G401 (cell line): ENCODE measurements at regions not wholly inside any gene's neighbourhood (a gene's known extent, or its start where the extent isn't known, plus 50 kb on each side); places are given as distances from the start of the nearest gene placed in this dataset.
"Not testable (repeated sequence)": the region's sequence is repeated elsewhere in the genome, so short reads cannot be mapped to it uniquely, and the experiment has no call there.

ENCODE experiments used
- DNase-seq: peaks from one replicate; pipeline ENCODE4 v3.0.0-alpha.2; 2015; ENCODE audit warnings: low spot score
- in situ Hi-C: cut with HindIII; loops from 2 replicates; pipeline ENCODE4 v1.10.0; 2016; ENCODE audit warnings: low sequenced_read_pairs, mixed read lengths

DNA sequence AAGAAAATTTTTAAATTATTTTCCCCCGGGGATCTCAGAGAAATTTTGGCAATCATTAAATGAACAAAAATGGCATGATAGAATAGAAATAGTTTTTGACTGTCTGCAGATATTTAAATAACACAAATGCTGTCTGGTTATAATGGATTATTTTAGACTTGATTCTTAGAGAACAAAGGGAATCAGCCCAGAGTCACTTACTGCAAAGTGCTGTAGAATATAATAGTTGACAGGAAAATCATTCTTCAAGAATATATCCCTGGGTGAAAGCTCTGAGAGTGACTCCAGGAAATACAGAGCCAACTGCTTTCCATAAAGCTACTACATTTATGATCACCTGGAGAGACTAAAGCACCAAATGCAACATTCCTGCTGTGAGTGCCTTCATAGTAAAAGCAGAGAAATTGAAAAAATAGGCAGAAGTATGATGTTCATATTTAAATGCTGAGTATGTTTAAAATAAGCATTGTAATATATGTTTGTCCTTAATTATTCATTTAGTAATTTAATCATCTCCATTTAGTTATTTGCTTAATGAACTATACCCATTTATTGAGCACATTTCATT is 1765.8 kb downstream of the SLITRK1 start:
- in situ Hi-C loops = no loop called here
- DNase-seq = peak; percentile 3

DNA sequence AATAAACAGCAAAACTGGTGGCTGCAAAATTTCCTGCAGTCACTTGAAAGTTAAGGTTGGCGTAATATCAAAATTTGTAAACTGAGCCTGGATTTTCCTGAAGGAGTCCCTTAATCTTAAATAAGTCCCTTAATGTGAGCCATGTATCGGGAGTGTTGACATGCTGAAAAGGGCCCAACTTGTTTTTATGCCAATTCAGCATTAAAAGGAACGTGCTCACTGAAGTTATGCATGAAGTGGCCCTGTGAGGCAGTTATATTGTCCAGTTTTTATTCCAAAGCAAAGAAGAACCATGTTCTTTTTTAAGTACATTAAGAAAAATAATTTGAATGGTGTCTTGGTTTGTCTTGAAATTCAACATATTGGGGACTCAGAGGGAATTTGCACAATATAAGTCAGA is 1766.9 kb downstream of the SLITRK1 start:
- DNase-seq = no peak
- in situ Hi-C loops = no loop called here

DNA sequence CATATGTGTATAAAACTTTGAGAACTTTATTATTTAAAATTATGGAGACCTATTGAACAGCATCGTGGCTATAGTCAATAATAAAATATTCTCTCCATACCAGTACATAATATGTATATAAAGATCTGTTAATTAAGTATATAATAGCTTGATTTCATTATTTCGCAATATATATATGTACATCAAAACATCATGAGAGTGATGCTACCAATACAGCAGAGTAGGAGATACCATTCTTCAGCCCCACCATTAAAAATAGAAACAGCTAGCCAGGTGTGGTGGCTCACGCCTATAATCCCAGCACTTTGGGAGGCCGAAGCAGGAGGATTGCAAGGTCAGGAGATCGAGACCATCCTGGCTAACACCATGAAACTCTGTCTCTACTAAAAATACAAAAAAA is 1755.3 kb upstream of the SPRY2 start:
- DNase-seq = no peak
- in situ Hi-C loops = no loop called here

DNA sequence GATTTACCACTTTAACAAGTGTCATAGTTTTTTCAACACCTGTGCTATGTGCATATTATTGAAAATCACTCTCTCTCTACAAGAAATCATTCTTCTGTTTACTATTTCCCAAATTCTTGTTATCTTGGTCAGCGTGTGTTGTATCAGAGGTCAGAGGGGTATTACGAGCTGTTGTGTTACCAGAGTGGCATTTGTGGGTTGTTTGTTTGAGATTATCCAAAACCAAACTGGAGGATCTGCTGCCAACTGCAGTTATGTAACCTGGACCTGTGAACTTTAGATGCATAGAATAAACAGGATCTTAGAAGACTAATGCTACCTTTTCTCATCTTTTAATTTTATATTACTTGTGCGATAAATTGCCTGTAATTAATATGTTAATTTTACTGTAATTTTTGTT is 1751.4 kb upstream of the SPRY2 start:
- DNase-seq = no peak
- in situ Hi-C loops = no loop called here

DNA sequence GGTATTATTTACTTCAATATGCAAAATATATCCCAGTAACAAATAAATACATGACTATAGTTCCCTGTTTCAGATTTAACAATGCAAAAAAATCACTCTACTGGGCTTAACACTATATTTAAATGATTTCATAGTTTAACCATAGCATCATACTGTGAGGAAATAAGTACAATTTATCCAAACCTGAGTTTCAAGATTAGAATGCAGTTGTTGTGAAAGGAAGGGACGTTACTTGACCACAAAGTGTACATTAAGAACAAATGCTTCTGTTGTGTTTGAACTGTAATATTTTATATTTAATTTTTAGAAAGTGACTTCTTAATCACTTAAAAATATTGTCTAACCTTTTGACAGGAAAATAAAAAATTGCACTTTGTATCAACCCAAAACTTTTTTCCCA is 1747.9 kb upstream of the SPRY2 start:
- in situ Hi-C loops = no loop called here

DNA sequence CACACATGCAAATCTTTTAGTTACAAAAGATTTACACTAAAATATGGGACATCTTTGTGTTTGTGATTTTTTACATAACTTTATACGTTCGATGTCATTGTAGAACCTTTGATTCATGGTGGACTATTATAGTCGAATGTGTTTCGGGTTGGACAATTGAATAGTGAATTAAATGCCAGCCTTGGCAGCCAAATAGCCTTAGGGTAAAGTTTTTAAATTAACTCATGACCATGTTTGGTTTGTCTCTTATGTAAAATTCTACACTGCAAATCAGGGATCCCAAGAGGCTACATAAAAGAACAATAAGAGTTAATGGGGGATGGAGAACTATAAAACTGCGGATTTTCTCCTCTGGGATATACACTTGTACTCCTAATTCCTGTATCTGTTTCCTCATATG is 1735.6 kb upstream of the SPRY2 start:
- no peak for DNase-seq
- in situ Hi-C loops = no loop called here

More for the DNA sequence above, 1747.9 kb upstream of the SPRY2 start:
- DNase-seq = no peak

DNA sequence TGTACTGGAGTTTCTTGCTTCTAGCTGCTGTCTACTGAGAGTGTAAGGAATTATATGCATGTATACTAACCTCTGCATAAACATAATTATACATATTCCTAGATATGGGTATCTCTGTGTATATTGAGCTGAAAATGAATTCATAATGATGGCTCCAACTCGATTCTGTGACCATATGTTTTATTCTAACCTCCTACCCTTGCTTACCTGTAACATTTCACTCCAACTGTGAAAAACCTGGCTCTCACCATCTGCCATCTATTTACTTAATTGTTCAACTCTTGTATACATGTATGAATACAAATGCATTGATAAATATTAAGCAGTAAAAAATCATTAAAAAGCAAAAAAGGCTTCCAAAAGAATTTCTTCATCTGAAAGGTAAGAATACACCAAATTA is 1729.5 kb upstream of the SPRY2 start:
- in situ Hi-C loops = no loop called here
- peak; percentile 91 for DNase-seq

DNA sequence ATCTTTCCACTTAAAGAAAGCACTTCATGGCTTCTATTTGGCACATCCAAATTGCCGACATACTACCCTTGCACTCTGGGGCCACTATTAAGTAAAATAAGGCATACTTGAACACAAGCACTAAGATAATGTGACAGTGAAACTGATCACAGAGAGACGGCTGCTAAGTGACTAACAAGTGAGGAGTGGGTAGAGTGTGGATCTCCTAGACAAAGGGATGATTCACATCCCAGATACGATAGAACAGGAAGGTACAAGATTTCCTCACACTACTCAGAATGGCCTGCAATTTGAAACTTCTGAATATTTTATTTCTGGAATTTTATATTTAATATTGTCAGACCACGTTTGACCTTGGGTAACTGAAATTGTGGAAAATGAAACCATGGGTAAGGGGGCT is 1721.8 kb upstream of the SPRY2 start:
- DNase-seq = no peak
- in situ Hi-C loops = no loop called here

DNA sequence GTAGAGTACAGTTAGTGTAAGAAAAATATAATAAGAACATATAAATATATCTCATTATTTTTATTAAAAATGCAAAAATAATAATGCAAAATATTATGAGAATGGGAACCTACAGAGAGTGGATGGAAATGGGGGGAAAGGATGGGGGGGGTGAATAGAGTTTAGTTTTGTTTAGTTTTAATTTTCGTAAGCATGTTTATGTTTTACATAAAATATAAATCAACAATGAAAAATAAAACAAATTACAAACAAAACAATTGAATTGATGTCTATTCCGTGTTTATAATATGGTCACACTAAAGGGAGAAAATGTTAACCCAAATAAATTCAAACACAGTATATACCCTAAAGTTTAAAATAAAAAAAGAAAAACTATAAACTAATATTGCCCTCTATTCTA is 1717.4 kb upstream of the SPRY2 start:
- DNase-seq = no peak
- in situ Hi-C loops = no loop called here

DNA sequence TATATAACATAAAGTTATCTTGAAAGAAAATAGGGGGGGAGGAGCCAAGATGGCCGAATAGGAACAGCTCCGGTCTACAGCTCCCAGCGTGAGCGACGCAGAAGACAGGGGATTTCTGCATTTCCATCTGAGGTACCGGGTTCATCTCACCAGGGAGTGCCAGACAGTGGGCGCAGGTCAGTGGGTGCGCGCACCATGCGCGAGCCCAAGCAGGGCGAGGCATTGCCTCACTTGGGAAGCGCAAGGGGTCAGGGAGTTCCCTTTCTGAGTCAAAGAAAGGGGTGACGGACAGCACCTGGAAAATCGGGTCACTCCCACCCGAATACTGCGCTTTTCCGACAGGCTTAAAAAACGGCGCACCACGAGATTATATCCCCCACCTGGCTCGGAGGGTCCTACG is 1704.4 kb upstream of the SPRY2 start:
- DNase-seq, in situ Hi-C loops: not testable (repeated sequence)

DNA sequence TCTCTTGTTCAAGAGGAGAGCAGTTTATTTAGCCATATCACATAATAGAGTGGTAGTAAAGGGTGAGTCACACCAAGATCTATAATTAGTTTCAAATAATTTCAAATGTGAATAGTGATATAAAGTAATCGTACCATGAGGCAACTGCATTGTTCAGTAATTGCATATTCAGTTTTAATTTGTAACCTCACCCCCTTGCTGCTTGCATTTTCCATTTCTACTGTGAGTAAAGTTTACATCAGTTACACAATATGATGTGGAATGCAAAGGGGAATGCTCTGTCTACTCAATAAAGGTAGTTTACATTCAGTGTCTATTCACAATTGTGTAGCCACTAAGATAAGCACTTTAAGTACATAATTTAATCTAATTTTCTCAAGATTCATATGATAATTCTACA is 1695.7 kb upstream of the SPRY2 start:
- in situ Hi-C loops = no loop called here
- no peak for DNase-seq

DNA sequence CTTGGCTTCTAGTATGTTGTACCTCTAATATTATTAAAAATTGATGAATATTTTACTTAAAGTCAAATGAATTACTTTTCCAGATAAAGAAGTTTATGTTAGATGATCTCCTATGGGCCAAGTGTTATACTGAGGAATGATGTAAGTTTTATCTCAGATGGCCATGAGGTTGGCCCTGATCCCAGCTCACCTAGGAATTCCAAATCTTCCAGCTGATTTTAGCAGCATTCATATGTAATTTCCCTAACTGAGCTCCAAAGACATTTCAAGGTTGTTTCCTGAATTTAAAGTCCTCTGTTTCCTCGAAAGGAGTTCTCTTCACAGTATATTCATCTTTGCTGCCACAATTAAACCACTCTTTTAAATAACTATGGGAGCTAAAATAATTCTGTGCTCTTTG is 1670.4 kb upstream of the SPRY2 start:
- in situ Hi-C loops = no loop called here

DNA sequence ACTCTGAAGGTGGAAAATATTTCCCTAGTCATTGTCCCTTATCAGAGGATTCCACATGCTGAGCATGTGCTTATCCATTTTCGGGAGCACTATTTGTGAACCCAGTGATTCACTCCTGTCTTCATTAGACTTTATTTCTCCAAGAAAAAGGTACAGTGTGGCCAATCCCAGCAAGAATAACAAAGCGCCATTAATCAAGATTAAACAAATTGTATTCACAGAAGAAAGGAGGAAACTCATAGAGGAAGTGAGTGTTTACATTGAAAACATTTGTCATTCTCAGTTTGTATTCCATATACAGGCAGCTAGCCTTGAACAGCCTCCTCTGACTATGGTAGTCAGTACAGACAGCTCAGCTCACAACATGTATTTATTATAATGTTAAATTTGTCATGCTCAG is 1669.9 kb upstream of the SPRY2 start:
- no peak for DNase-seq

More for the DNA sequence above, 1670.4 kb upstream of the SPRY2 start:
- peak; percentile 62 for DNase-seq

DNA sequence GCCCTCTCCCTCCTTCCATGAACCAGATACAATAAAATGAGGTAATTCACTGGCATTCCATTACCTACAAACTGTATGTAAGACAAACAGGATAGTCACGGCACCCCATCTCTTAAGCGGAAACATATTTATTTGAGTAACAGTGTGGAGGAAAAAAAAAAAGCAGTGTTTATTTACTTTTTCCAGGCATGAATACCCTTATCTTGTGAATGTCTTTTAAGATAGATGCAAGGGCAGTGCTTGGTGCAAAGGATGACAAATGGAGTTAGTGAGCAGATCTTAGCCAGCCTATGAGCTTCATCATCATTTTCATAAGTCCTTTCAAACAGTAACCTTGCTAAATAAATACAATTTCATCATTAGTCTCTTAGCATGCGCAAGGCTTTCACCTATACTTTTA is 1661.8 kb upstream of the SPRY2 start:
- DNase-seq = no peak
- in situ Hi-C loops = no loop called here

More for the DNA sequence above, 1669.9 kb upstream of the SPRY2 start:
- in situ Hi-C loops = no loop called here

DNA sequence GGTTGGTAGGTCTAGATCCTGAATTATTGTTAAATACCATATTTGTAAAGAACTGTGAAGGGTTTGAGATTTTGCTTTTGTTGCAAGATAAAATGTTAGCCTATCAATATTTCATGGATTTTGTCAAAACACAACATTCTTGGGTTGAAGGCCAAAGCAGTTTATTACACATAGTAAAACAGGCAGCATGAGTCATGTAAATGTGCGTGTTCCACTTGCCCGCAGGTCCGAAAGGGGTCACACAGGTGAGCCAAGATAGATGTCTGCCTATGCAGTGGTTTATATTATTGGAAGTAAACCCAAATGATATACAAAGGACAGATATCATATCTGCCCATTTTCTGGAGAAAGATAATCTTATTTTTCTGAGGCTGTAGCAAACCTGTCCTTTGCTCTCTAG is 1654.4 kb upstream of the SPRY2 start:
- in situ Hi-C loops = no loop called here
- DNase-seq = no peak

DNA sequence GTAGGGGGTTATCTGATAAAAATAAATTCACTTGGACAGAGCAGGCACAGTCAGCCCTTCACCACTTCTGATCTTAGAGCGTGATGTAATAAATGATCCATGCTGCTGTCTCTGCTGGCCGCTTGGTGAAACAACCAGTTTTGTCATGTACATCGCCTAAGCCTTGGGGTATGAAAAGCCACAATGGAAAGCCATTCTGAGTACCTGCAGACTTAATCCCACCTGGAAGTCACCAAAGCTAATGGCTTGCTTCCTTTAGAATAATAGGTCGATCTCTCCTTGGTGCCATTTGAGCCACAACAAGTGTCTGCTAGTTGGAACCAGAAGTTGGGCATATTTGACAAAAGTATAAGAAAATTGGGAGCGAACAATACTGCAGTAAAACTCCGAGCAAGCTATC is 1649.7 kb upstream of the SPRY2 start:
- in situ Hi-C loops = no loop called here
- DNase-seq = no peak

DNA sequence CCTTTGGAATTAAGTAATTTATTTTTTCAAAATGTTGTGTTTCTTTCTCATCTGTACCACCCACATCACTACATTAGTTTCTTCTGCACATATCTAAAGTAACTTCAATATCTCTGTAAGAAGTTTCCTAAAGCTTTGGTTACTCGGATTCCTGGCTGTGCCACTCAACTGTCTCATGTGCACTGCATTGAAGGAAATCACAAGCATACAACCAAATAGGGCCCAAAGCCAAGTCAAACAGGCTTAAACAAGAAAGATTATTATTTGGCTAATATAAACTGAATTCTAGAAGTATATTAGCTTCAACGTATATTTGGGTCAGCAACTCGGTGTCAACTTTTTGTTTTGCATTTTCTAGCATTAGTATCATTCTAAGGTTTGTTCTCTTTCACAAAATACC is 1647.6 kb upstream of the SPRY2 start:
- DNase-seq = no peak
- in situ Hi-C loops = no loop called here

DNA sequence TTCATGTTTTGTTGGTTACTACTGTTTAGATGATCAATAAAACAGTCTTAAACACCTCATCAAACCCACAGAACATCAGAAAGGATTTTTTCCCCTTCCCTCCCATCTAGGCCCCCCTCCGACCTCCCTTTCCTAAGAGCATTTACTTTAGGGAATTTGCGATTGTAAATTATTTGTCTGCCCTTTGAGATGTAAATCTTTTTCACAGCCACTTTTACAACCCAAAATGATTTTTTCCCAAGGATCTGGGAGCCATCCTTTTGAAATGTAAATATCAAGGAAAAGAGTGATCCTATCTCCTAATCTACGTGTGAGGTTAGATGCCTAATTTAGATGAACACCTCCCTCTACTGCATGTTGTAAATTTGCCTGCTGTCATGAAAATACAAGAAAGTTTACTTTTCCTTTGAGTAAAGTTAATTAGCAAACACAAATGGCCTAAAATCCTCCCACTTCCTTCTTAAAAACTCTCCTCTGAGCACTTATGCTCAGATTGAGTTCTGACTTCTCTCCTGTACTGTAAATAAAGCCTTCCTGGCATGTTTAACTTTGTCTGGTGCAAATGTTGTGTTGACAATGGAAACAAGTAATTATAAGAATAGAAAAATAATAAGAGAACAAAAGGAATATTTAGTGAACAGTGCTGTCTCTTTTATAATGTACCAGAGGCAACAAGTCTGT is 1646.9 kb upstream of the SPRY2 start:
- DNase-seq = no peak
- in situ Hi-C loops = no loop called here

DNA sequence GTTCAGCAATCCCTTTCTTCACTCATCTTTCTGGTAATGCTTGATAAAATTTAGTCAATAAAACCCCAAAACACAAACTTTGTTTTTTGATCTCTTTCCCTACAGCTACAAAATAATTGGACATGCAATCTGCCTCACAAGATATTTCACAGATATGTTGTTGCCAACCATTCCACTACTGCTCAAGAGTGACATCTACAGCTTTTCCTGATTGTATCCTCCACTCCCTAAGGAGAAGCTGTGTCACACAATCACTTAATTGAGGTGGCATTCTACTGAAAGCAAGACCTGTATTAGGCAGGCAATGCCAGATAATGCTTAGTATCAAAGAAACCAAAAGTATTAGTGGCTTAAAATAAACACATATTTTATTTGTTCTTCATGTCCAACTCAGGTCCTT is 1646.2 kb upstream of the SPRY2 start:
- in situ Hi-C loops = no loop called here

DNA sequence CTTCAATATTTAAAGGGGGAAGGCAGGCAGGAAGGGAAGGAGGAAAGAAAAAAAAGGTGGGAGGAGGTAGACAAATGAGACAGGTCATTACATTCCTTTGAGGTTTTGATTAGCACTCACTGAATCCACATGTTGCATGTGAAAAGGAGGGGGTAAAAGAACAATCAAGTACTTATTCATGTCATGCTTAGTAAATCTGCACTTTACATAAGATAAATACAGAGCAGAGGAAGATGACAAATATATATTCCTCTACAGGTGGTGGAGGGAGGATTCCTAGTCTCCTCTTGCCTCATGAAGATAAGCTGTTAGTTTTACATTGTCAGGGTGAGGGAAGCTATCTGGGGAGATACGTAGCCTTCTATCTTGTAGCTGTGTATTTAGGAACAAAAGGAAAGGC is 1645.4 kb upstream of the SPRY2 start:
- in situ Hi-C loops = no loop called here

More for the DNA sequence above, 1646.2 kb upstream of the SPRY2 start:
- no peak for DNase-seq

DNA sequence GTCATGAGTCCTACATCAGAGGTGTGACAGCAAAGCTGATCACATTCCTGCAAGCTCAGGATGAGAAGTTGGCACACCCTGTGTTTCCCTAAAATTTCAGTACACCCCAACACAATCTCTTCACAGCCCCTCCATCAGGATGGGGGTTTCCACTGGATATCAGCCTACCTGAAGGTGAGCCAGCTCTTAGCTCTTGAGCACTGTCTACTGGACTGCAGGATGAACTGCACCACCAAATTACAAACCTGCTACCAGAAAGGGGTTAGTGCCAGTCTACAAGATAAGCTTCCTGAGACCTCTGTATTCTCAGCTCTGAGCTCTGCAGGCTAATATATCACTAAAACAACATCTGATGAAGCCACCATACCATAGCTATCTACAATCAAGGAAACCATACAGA is 1616.2 kb upstream of the SPRY2 start:
- in situ Hi-C loops = no loop called here
- no peak for DNase-seq

More for the DNA sequence above, 1645.4 kb upstream of the SPRY2 start:
- DNase-seq = no peak
